Activated B cell treated with CpG ODN at 0.5 μM for 24 hours (primary cell): ENCODE measurements at regions not wholly inside any gene's neighbourhood (a gene's known extent, or its start where the extent isn't known, plus 50 kb on each side); places are given as distances from the start of the nearest gene placed in this dataset.
A peak's percentile ranks its signal among the peaks of the same experiment; 100 is the strongest.

ENCODE experiments used
- ATAC-seq: fragments of 200-7000 bp; cut with Tn5 transposase; one replicate; pipeline ENCODE4 v1.10.0; 2021; ENCODE audit warnings: low read depth, mild to moderate bottlenecking, moderate library complexity
- CTCF ChIA-PET: fragments of 350-600 bp; sonication (Branson Sonifier 250); formaldehyde crosslinking; loops from one replicate; lab custom pipeline; 2021; ENCODE audit warnings: antibody characterized with exemption; lab: Charles Lee
- POLR2A ChIA-PET: fragments of 350-600 bp; sonication (Branson Sonifier 250); formaldehyde crosslinking; loops from one replicate; lab custom pipeline; 2021; ENCODE audit warnings: antibody characterized with exemption; lab: Charles Lee
- DNase-seq: peaks from one replicate; pipeline ENCODE4 v3.0.0; 2022
- H3K27ac Mint-ChIP-seq: one replicate; pipeline ENCODE4 v1.8.0; 2020; ENCODE audit warnings: mixed read lengths
- H3K27me3 Mint-ChIP-seq: one replicate; pipeline ENCODE4 v1.8.0; 2021; ENCODE audit warnings: mixed read lengths
- H3K36me3 Mint-ChIP-seq: one replicate; pipeline ENCODE4 v1.8.0; 2021; ENCODE audit warnings: low read depth, mixed read lengths
- H3K4me1 Mint-ChIP-seq: one replicate; pipeline ENCODE4 v1.8.0; 2021; ENCODE audit warnings: mixed read lengths
- H3K4me3 Mint-ChIP-seq: one replicate; pipeline ENCODE4 v1.8.0; 2020; ENCODE audit warnings: mild to moderate bottlenecking, mixed read lengths
- H3K9me3 Mint-ChIP-seq: one replicate; pipeline ENCODE4 v1.8.0; 2020; ENCODE audit warnings: mixed read lengths
- CTCF ChIP-seq: fragments of 200-600 bp; IDR thresholded peaks from one replicate; pipeline ENCODE4 v1.8.0; 2022; ENCODE audit warnings: antibody characterized with exemption, mild to moderate bottlenecking
- intact Hi-C: fragments of 100-400 bp; cut with micrococcal nuclease; formaldehyde crosslinking; loops from one replicate; pipeline ENCODE4 v1.15.1; 2024

GRCh38 chr9:109989296-109989695, 209.3 kb downstream of the PALM2AKAP2 start:
- Mint-ChIP-seq H3K4me3 (no peak overlapping the region), H3K4me1 (peaks cover 16% of the 10 kb centered on the region), H3K27me3 (no peaks in the 10 kb centered on the region), H3K27ac (peak overlapping the region; percentile 35), H3K9me3 (peaks cover 11% of the 10 kb centered on the region), H3K36me3 (peaks cover 2% of the 10 kb centered on the region)
- no peak for DNase-seq
- CTCF ChIA-PET: no interaction called here
- no peak for ATAC-seq
- POLR2A ChIA-PET: no interaction called here
- no peak for TF ChIP-seq CTCF
- intact Hi-C loops: no loop called here

- peaks cover 16% of the 10 kb centered on the region for H3K4me1 Mint-ChIP-seq
- peaks cover 5% of the 10 kb centered on the region for H3K36me3 Mint-ChIP-seq
- no peak overlapping the region for H3K4me3 Mint-ChIP-seq
- ChIA-PET CTCF (no interaction called here), POLR2A (interaction anchor here (1.4 to 1.8 kb wide), 2 partner anchors 9 to 13 kb away, joined by 4 read pairs; no protein-coding TSS in a partner anchor)
- ATAC-seq (no peak), DNase-seq (no peak)
- intact Hi-C loops: no loop called here
- no peaks in the 10 kb centered on the region for H3K27me3 Mint-ChIP-seq
- peaks cover 15% of the 10 kb centered on the region for H3K9me3 Mint-ChIP-seq
- no peak overlapping the region for H3K27ac Mint-ChIP-seq
- no peak for TF ChIP-seq CTCF
Observed at GRCh38 chr9:109990541-109990940, 210.5 kb downstream of the PALM2AKAP2 start.

- H3K36me3 Mint-ChIP-seq: peaks cover 5% of the 10 kb centered on the region
- H3K27me3 Mint-ChIP-seq: no peaks in the 10 kb centered on the region
- H3K4me1 Mint-ChIP-seq: peaks cover 16% of the 10 kb centered on the region
- ChIA-PET POLR2A (interaction anchor here (1.2 to 1.8 kb wide), 2 partner anchors 11 to 25 kb away, joined by 4 read pairs; no protein-coding TSS in a partner anchor), CTCF (interaction anchor here (1.4 kb wide), 1 partner anchor 89 kb away, joined by 6 read pairs; no protein-coding TSS in a partner anchor)
- DNase-seq (no peak), ATAC-seq (no peak)
- intact Hi-C loops: no loop called here
- H3K27ac Mint-ChIP-seq: no peak overlapping the region
- H3K9me3 Mint-ChIP-seq: peaks cover 17% of the 10 kb centered on the region
- no peak overlapping the region for H3K4me3 Mint-ChIP-seq
- no peak for TF ChIP-seq CTCF
Observed at GRCh38 chr9:109992293-109992692, 212.3 kb downstream of the PALM2AKAP2 start.

- H3K27me3 Mint-ChIP-seq: no peaks in the 10 kb centered on the region
- H3K4me3 Mint-ChIP-seq: no peak overlapping the region
- H3K27ac Mint-ChIP-seq: peak overlapping the region; percentile 27
- peaks cover 5% of the 10 kb centered on the region for H3K36me3 Mint-ChIP-seq
- ATAC-seq (no peak), DNase-seq (no peak)
- ChIA-PET POLR2A (interaction anchor here (1.2 to 1.3 kb wide), 2 partner anchors 26 to 58 kb away, joined by 4 read pairs; no protein-coding TSS in a partner anchor), CTCF (no interaction called here)
- peaks cover 13% of the 10 kb centered on the region for H3K9me3 Mint-ChIP-seq
- no peak for TF ChIP-seq CTCF
- H3K4me1 Mint-ChIP-seq: peaks cover 14% of the 10 kb centered on the region
- intact Hi-C loops: no loop called here
Observed at GRCh38 chr9:109993250-109993978, 213.4 kb downstream of the PALM2AKAP2 start.

GRCh38 chr9:109994141-109994540, 213.8 kb downstream of the C9orf152 start:
- TF ChIP-seq CTCF: no peak
- Mint-ChIP-seq H3K4me1 (peaks cover 12% of the 10 kb centered on the region), H3K36me3 (peaks cover 3% of the 10 kb centered on the region), H3K27me3 (no peaks in the 10 kb centered on the region), H3K4me3 (no peak overlapping the region), H3K9me3 (peaks cover 8% of the 10 kb centered on the region), H3K27ac (peak overlapping the region; percentile 27)
- intact Hi-C loops: no loop called here
- CTCF ChIA-PET: no interaction called here
- DNase-seq (no peak), ATAC-seq (no peak)
- POLR2A ChIA-PET: interaction anchor here (1.3 kb wide), 1 partner anchor 58 kb away, joined by 4 read pairs; no protein-coding TSS in a partner anchor
